GM21360 (cell line): ENCODE measurements at regions not wholly inside any gene's neighbourhood (a gene's known extent, or its start where the extent isn't known, plus 50 kb on each side); places are given as distances from the start of the nearest gene placed in this dataset.
A peak's percentile ranks its signal among the peaks of the same experiment; 100 is the strongest.

Experiments
- ATAC-seq: cut with Tn5 transposase; IDR thresholded peaks from one replicate; pipeline ENCODE4 v1.9.1; 2021; ENCODE audit warnings: mild to moderate bottlenecking, moderate library complexity; ENCODE audit not compliant: unreplicated experiment

DNA sequence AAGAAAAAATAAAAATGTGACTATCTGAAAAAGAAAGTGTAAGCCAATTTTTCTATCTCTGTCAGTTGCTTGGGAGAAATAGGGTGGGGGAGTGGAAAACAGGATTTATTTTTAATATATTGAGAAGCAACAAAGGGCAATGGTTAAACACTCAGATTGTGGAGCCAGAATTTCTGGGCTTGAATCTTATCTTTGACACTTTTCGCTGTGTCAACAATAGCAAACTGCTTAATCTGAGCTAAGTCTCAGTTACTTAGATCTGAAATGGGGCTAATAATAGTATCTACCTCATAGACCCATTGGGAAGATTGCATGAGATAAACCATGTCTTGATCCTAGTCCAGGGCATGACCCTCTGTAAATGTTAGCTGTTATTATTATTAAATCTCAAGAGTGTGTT lies 468.1 kb downstream of the ADGRL2 start:
- no peak for ATAC-seq

GRCh38 chr1:82266351-82266750 lies 465.6 kb downstream of the ADGRL2 start:
- no peak for ATAC-seq

- ATAC-seq, result no peak
Observed at GRCh38 chr1:82265436-82265835, 464.7 kb downstream of the ADGRL2 start.

GRCh38 chr1:82264802-82265201 lies 464.1 kb downstream of the ADGRL2 start:
- ATAC-seq, result no peak

GRCh38 chr1:82263396-82263795 lies 462.7 kb downstream of the ADGRL2 start:
- no peak for ATAC-seq

GRCh38 chr1:82260666-82261065 lies 459.9 kb downstream of the ADGRL2 start:
- no peak for ATAC-seq

DNA sequence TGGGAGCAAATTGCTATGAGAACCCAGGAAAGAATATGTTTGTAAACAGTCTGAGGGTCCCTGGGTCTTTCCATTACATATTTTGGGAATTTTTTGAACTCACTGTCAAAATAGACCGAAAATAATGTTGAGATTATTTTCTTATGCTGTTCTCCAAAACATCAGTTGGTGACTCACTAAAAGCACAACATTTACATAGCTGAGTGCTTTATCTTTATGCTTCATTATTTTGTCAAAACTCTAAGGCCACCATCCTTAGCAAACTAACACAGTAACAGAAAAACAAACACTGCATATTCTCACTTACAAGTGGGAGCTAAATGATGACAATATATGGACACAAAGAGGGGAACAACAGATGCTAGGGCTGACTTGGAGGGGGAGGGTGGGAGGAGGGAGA lies 459.3 kb downstream of the ADGRL2 start:
- ATAC-seq, result no peak

GRCh38 chr1:82258887-82259286 lies 458.2 kb downstream of the ADGRL2 start:
- ATAC-seq, result no peak

- ATAC-seq, result no peak
Observed at GRCh38 chr1:82246050-82246449, 445.3 kb downstream of the ADGRL2 start.

GRCh38 chr1:82245345-82246014 lies 444.7 kb downstream of the ADGRL2 start:
- no peak for ATAC-seq

DNA sequence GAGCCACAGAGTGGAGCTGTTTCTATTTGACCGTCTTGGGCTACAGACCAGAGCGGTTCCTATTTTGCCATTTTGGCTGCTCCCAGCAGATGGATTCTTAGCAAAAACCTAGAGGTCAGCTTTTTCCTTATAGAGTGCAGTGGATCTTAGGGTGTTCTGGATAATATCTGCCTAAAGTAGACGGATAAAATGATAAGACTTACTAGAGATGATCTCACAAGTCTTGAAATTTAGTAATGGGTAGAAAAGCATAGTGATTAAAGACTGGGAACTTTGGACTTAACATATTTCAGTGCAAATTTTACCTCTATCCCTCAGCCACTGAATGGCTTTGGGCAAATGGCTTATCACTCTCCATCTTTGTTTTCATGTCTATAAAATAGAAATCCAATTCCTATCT lies 439.8 kb downstream of the ADGRL2 start:
- ATAC-seq, result no peak

DNA sequence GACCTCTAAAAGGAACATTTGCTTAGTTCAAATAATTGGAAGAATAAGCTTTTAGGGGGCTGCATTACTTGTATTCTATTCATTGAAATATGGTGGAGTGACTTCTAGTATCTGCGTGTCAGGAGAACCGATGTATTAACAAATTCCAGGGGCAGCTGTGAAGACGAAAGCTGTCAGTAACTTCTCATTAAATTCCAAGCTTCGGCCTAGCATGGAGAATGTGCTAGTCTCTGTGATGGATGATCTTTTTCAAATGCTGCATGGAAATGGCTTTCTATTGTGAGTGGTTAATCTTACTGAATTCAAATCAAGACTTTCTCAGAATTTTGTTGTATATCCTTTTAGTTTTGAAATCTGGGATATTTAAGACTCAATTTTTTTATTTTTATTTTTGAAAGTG lies 429.9 kb downstream of the ADGRL2 start:
- ATAC-seq, result no peak

GRCh38 chr1:82227306-82228095 lies 426.8 kb downstream of the ADGRL2 start:
- no peak for ATAC-seq

GRCh38 chr1:82226186-82226505 lies 425.4 kb downstream of the ADGRL2 start:
- no peak for ATAC-seq

DNA sequence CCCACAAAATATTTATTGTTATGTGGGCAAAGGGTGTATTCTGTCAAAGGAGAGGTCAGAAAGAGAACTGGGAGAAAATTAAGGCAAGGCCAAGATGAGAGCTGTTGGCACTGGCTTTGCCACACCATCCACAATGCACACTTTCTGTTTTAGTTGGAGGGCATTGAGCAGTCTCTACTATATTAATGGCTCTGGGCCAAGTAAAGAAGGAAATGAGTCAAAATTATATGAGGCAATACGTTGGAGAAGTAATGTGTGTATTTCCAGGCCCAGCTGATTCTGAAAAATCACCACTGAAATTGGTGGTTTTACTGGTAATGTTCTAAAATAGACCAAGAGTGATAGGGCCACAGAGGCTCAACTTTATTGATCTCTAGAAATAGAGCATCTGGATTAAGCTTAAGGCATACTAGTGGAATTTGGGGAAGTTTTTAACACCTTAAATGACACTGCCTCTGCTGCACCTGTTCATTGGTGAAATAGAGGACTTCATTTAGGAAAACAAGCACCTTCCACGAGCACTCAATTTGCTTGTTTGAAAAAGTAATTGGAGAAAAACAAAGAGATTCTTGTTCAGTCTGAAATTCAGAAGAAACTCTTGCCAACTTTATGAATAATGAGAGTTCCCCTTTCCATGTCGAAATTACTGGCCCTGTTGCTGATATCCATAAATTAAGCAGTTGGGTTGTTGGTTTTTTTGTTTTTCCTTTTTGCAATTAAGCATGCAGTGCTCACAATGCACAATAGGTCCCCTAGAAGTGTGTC lies 424.9 kb downstream of the ADGRL2 start:
- peak; percentile 58 for ATAC-seq

DNA sequence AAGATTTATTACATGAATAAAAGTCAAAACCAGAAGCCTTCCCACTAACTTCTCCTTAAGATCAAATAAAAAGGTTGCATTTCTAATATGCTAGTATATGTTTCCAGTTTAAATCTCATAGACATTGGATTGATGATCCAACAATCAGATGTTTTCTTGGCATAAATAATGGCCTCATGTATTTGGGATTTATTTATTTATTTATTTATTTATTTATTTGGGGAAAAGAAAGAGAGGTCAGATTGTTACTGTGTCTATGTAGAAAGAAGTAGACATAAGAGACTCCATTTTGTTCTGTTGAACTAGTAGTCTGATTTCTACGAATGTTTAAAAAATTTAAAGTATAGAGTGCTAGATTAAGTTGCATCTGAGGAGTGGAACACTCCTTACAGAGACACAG lies 422.4 kb downstream of the ADGRL2 start:
- no peak for ATAC-seq

- no peak for ATAC-seq
Observed at GRCh38 chr1:82221721-82222120, 421.0 kb downstream of the ADGRL2 start.

GRCh38 chr1:82220754-82221153 lies 420.0 kb downstream of the ADGRL2 start:
- no peak for ATAC-seq

DNA sequence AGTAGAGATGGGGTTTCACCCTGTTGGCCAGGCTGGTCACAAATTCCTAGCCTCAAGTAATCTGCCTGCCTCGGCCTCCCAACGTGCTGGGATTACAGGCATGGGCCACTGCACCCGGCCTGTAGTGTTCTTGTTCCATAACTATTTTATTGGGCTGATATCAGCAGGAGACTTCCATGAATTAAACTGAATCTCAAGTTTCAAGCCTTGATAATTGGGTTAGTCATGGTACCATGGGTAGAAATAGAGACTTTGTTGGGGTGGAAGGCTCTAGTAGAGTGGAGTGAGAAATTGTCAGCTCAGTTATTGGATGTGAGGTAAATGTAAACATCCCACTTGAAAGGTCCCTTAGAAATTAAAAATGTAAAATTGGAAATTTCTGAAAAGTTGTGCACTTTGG lies 419.1 kb downstream of the ADGRL2 start:
- no peak for ATAC-seq

DNA sequence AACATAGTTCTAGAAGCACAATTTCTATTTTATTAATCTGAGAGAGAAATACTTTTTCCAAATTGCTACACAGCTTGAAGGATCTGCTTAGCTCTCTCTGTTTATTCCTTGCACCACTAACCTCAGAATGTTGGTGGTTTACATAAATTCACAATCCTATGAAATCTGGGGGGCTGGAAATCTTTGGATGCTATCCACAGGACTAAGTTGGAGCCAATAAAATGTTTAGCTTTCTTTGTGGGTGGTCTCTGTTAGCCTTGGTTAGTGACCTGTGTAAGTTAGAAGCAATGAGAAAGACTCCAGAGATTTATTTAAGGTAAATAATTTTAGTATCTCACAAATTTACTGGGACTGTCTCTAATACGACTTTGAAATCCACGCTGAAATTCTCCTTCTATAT lies 418.1 kb downstream of the ADGRL2 start:
- ATAC-seq, result no peak

- no peak for ATAC-seq
Observed at GRCh38 chr1:82215853-82216175, 415.1 kb downstream of the ADGRL2 start.
